Hepatocyte (in vitro differentiated cells): ENCODE measurements at regions not wholly inside any gene's neighbourhood (a gene's known extent, or its start where the extent isn't known, plus 50 kb on each side); places are given as distances from the start of the nearest gene placed in this dataset.
"Not testable (repeated sequence)": the region's sequence is repeated elsewhere in the genome, so short reads cannot be mapped to it uniquely, and the experiment has no call there.

Experiments used
- EZH2 ChIP-seq: fragments of 200-600 bp; sonication (generic); IDR thresholded peaks from 2 replicates; pipeline ENCODE4 v1.6.1; 2016; ENCODE audit warnings: antibody characterized with exemption, mild to moderate bottlenecking, borderline replicate concordance
- TF ChIP-seq, protein P1 (sequence below): fragments of 200-600 bp; sonication (generic); IDR thresholded peaks from 2 replicates; pipeline ENCODE4 v1.5.1; 2016; ENCODE audit warnings: antibody characterized with exemption, mild to moderate bottlenecking; ENCODE audit not compliant: poor library complexity

DNA sequence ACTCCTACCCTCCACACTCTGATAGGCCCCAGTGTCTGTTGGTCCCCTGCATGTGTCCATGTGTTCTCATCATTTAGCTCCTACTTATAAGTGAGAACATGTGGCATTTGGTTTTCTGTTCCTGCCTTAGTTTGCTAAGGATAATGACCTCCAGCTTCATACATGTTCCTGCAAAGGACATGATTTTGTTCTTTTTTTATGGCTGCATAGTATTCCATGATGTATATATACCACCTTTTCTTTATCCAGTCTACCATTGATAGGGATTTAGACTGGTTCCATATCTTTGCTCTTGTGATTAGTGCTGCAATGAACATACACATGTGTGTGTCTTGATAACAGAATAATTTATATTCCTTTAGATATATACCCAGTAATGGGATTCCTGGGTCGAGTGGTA is 67.9 kb downstream of the MSX2 start:
- not testable (repeated sequence) for TF ChIP-seq EZH2
- TF ChIP-seq, protein P1, sequence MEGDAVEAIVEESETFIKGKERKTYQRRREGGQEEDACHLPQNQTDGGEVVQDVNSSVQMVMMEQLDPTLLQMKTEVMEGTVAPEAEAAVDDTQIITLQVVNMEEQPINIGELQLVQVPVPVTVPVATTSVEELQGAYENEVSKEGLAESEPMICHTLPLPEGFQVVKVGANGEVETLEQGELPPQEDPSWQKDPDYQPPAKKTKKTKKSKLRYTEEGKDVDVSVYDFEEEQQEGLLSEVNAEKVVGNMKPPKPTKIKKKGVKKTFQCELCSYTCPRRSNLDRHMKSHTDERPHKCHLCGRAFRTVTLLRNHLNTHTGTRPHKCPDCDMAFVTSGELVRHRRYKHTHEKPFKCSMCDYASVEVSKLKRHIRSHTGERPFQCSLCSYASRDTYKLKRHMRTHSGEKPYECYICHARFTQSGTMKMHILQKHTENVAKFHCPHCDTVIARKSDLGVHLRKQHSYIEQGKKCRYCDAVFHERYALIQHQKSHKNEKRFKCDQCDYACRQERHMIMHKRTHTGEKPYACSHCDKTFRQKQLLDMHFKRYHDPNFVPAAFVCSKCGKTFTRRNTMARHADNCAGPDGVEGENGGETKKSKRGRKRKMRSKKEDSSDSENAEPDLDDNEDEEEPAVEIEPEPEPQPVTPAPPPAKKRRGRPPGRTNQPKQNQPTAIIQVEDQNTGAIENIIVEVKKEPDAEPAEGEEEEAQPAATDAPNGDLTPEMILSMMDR, result not testable (repeated sequence)
